PFSK-1 (cell line): ENCODE measurements at regions not wholly inside any gene's neighbourhood (a gene's known extent, or its start where the extent isn't known, plus 50 kb on each side); places are given as distances from the start of the nearest gene placed in this dataset.

Source experiments
- FOXP2 ChIP-seq: optimal IDR thresholded peaks from 2 replicates; pipeline ENCODE3; 2011; ENCODE audit warnings: borderline replicate concordance, control low read depth, inconsistent platforms; ENCODE audit not compliant: insufficient read depth; ENCODE audit errors: extremely low read length, extremely low read depth
- POLR2AphosphoS5 ChIP-seq: IDR thresholded peaks from 2 replicates; pipeline ENCODE4 v1.6.1; 2012; ENCODE audit warnings: low read depth, mild to moderate bottlenecking, control low read depth, low read length, moderate library complexity
- REST ChIP-seq, 2 experiments: IDR thresholded peaks; 2 replicates each; pipeline versions ENCODE4 v1.6.1 to v1.8.0; 2011 to 2012; ENCODE audit warnings: low read depth in 2 of 2, low read length in 2 of 2, control low read depth in 1 of 2, inconsistent platforms in 1 of 2, mild to moderate bottlenecking in 1 of 2, moderate library complexity in 1 of 2; ENCODE audit not compliant: insufficient read depth in 1 of 2
- SIN3A ChIP-seq: IDR thresholded peaks from 2 replicates; pipeline ENCODE4 v1.6.1; 2012; ENCODE audit warnings: mild to moderate bottlenecking, low read length, moderate library complexity, borderline replicate concordance; ENCODE audit not compliant: insufficient read depth
- TAF1 ChIP-seq: IDR thresholded peaks from 2 replicates; pipeline ENCODE4 v1.6.1; 2012; ENCODE audit warnings: low read length, control low read depth, borderline replicate concordance; ENCODE audit not compliant: insufficient read depth

GRCh38 chr5:52262844-52263243 lies 524.9 kb upstream of the ITGA1 start:
- TF ChIP-seq TAF1: no peak
- TF ChIP-seq REST (IDR thresholded peaks at IDR 0.05; ENCODE audit: insufficient read depth in 1 of 2, low read depth in 2 of 2, low read length in 2 of 2): no peak
- no peak for TF ChIP-seq POLR2AphosphoS5
- TF ChIP-seq SIN3A: no peak
- no peak for TF ChIP-seq FOXP2
